Testis (tissue), 2 donors: ENCODE measurements at regions not wholly inside any gene's neighbourhood (a gene's known extent, or its start where the extent isn't known, plus 50 kb on each side); places are given as distances from the start of the nearest gene placed in this dataset.

Source experiments
- DNase-seq: peaks from one replicate; pipeline ENCODE4 v3.0.0-alpha.2; 2019
- H3K27ac ChIP-seq, 2 donors: fragments of 200-600 bp; sonication (generic); one replicate each; pipeline ENCODE4 v1.5.1; 2019
- H3K27me3 ChIP-seq: fragments of 200-600 bp; sonication (generic); one replicate; pipeline ENCODE4 v1.5.1; 2019
- H3K36me3 ChIP-seq: fragments of 200-600 bp; sonication (generic); one replicate; pipeline ENCODE4 v1.5.1; 2017; ENCODE audit warnings: low read depth; ENCODE audit errors: missing control alignments
- H3K4me1 ChIP-seq: fragments of 200-600 bp; sonication (generic); one replicate; pipeline ENCODE4 v1.5.1; 2019
- H3K4me3 ChIP-seq, 2 donors: fragments of 200-600 bp; sonication (generic); one replicate each; pipeline ENCODE4 v1.5.1; 2017 to 2019
- H3K9me3 ChIP-seq: fragments of 200-600 bp; sonication (generic); one replicate; pipeline ENCODE4 v1.5.1; 2017
- CTCF ChIP-seq, 3 experiments: fragments of 450-650 bp in 2 of 3; fragments of 200-600 bp in 1 of 3; sonication (generic) in 1 of 3; IDR thresholded peaks; one replicate each; pipeline ENCODE4 v1.5.1; 2016 to 2019; ENCODE audit warnings: antibody characterized with exemption in 3 of 3, mild to moderate bottlenecking in 2 of 3, moderate library complexity in 1 of 3
- POLR2A ChIP-seq: fragments of 450-650 bp; IDR thresholded peaks from one replicate; pipeline ENCODE4 v1.6.1; 2017; ENCODE audit warnings: antibody characterized with exemption, mild to moderate bottlenecking, moderate library complexity
- WGBS, 2 donors: methylation state at CpG; one replicate each; pipeline ENCODE4 v1.1.5; 2018; 5-methylcytosine and 5-hydroxymethylcytosine counted together
- intact Hi-C: fragments of 100-400 bp; cut with DNase I; formaldehyde crosslinking; loops from one replicate; pipeline ENCODE4 v1.15.1; 2023; ENCODE audit warnings: low total_unique reads

- intact Hi-C loops, result no loop called here
- no peak overlapping the region for H3K27ac ChIP-seq
- no peaks in the 10 kb centered on the region for H3K4me1 ChIP-seq
- no peaks in the 10 kb centered on the region for H3K36me3 ChIP-seq
- TF ChIP-seq POLR2A, result no peak
- no peak for TF ChIP-seq CTCF (IDR thresholded peaks at IDR 0.05)
- no peaks in the 10 kb centered on the region for H3K27me3 ChIP-seq
- no peak for DNase-seq
- H3K4me3 ChIP-seq, result no peak overlapping the region
- 58 to 69% methylated on average over 4 of the region's 4 CpGs for WGBS, 2 donors
- H3K9me3 ChIP-seq, result no peaks in the 10 kb centered on the region
Measured at GRCh38 chr6:74069089-74069581, 373.1 kb downstream of the CD109 start.

- H3K27ac ChIP-seq, result no peak overlapping the region
- H3K27me3 ChIP-seq, result no peaks in the 10 kb centered on the region
- H3K4me3 ChIP-seq, result no peak overlapping the region
- intact Hi-C loops, result no loop called here
- no peaks in the 10 kb centered on the region for H3K36me3 ChIP-seq
- H3K4me1 ChIP-seq, result no peaks in the 10 kb centered on the region
- TF ChIP-seq CTCF (IDR thresholded peaks at IDR 0.05) (no peak), POLR2A (no peak)
- DNase-seq, result no peak
- 81 to 85% methylated on average over 10 of the region's 10 CpGs for whole genome bisulfite sequencing, 2 donors
- H3K9me3 ChIP-seq, result no peaks in the 10 kb centered on the region
Measured at GRCh38 chr6:74066168-74066871, 370.3 kb downstream of the CD109 start.

GRCh38 chr6:74065705-74066104 lies 369.7 kb downstream of the CD109 start:
- DNase-seq, result no peak
- WGBS, 2 donors, result 75 to 76% methylated on average over 1 of the region's 1 CpG
- H3K27ac ChIP-seq, result no peak overlapping the region

GRCh38 chr6:74063391-74063790 lies 367.4 kb downstream of the CD109 start:
- DNase-seq, result no peak
- Histone ChIP-seq H3K4me1 (no peaks in the 10 kb centered on the region), H3K27me3 (no peaks in the 10 kb centered on the region), H3K36me3 (no peaks in the 10 kb centered on the region), H3K27ac (no peak overlapping the region), H3K9me3 (no peaks in the 10 kb centered on the region), H3K4me3 (no peak overlapping the region)
- TF ChIP-seq POLR2A (no peak), CTCF (IDR thresholded peaks at IDR 0.05) (no peak)
- intact Hi-C loops, result no loop called here

More at GRCh38 chr6:74065705-74066104, 369.7 kb downstream of the CD109 start:
- Histone ChIP-seq H3K27me3 (no peaks in the 10 kb centered on the region), H3K9me3 (no peaks in the 10 kb centered on the region), H3K36me3 (no peaks in the 10 kb centered on the region), H3K4me1 (no peaks in the 10 kb centered on the region), H3K4me3 (no peak overlapping the region)
- intact Hi-C loops, result no loop called here
- TF ChIP-seq POLR2A, result no peak
- no peak for TF ChIP-seq CTCF (IDR thresholded peaks at IDR 0.05)

GRCh38 chr6:74061201-74061600 lies 365.2 kb downstream of the CD109 start:
- intact Hi-C loops, result no loop called here
- TF ChIP-seq POLR2A (no peak), CTCF (IDR thresholded peaks at IDR 0.05) (no peak)
- WGBS, 2 donors, result 80 to 91% methylated on average over 1 of the region's 1 CpG

More at GRCh38 chr6:74061201-74061600, 365.2 kb downstream of the CD109 start:
- H3K36me3 ChIP-seq, result no peaks in the 10 kb centered on the region
- no peaks in the 10 kb centered on the region for H3K27me3 ChIP-seq
- H3K4me1 ChIP-seq, result no peaks in the 10 kb centered on the region
- H3K4me3 ChIP-seq, result no peak overlapping the region
- DNase-seq, result no peak
- no peaks in the 10 kb centered on the region for H3K9me3 ChIP-seq
- H3K27ac ChIP-seq, result no peak overlapping the region
